ENCODE measurements at regions not wholly inside any gene's neighbourhood (a gene's known extent, or its start where the extent isn't known, plus 50 kb on each side); places are given as distances from the start of the nearest gene placed in this dataset.

DNA sequence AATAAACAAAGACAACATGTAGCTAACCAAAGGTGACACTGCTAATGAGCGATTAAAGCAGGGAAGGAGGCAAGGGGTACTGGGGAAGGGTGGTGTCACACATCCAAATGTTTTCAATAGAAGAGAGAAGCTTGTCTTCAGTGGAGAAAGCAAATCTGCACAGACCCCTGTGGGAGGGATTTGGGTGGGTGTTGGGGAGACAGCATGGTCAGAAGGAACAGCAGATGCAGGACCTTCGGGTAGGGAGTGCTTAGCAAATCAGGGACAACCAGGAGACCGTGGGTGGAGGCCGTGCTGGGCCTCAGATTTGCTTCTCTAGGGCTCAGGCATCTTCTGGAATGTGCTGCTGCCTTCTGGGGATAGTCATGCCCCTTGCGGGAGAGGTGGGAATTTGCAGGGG, 185.3 kb upstream of the RAB6C start:
- Mint-ChIP-seq H3K9me3 (no peaks in the 10 kb centered on the region), H3K27me3 (peaks cover 4% of the 10 kb centered on the region), H3K4me1 (ENCODE audit: low read depth) (no peaks in the 10 kb centered on the region), H3K36me3 (ENCODE audit: low read depth) (no peaks in the 10 kb centered on the region), H3K27ac (no peak overlapping the region), H3K4me3 (no peak overlapping the region)
- DNase-seq (no peak), ATAC-seq (ENCODE audit: poor library complexity) (no peak)
- TF ChIP-seq, protein P1, sequence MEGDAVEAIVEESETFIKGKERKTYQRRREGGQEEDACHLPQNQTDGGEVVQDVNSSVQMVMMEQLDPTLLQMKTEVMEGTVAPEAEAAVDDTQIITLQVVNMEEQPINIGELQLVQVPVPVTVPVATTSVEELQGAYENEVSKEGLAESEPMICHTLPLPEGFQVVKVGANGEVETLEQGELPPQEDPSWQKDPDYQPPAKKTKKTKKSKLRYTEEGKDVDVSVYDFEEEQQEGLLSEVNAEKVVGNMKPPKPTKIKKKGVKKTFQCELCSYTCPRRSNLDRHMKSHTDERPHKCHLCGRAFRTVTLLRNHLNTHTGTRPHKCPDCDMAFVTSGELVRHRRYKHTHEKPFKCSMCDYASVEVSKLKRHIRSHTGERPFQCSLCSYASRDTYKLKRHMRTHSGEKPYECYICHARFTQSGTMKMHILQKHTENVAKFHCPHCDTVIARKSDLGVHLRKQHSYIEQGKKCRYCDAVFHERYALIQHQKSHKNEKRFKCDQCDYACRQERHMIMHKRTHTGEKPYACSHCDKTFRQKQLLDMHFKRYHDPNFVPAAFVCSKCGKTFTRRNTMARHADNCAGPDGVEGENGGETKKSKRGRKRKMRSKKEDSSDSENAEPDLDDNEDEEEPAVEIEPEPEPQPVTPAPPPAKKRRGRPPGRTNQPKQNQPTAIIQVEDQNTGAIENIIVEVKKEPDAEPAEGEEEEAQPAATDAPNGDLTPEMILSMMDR (IDR thresholded peaks at IDR 0.05) = no peak
- Histone ChIP-seq H3K4me3 (ENCODE audit: low read length) (no peak overlapping the region), H3K9me3 (ENCODE audit: control insufficient read depth in 1 of 2, insufficient read depth in 1 of 2, low read length in 2 of 2) (peaks cover 0 to 7% of the 10 kb centered on the region in 2 experiments), H3K27ac (ENCODE audit: low read depth in 1 of 2, low read length in 2 of 2) (no peak overlapping the region), H3K27me3 (ENCODE audit: control insufficient read depth in 1 of 2, insufficient read depth in 2 of 2, low read length in 2 of 2) (no peaks in the 10 kb centered on the region), H3K36me3 (ENCODE audit: insufficient read depth, low read length) (no peaks in the 10 kb centered on the region), H3K4me1 (ENCODE audit: insufficient read depth, low read length) (no peaks in the 10 kb centered on the region)
- POLR2A ChIA-PET = no interaction called here
- CTCF ChIA-PET = no interaction called here
- intact Hi-C loops (cut with DNase I, micrococcal nuclease) = no loop called here

DNA sequence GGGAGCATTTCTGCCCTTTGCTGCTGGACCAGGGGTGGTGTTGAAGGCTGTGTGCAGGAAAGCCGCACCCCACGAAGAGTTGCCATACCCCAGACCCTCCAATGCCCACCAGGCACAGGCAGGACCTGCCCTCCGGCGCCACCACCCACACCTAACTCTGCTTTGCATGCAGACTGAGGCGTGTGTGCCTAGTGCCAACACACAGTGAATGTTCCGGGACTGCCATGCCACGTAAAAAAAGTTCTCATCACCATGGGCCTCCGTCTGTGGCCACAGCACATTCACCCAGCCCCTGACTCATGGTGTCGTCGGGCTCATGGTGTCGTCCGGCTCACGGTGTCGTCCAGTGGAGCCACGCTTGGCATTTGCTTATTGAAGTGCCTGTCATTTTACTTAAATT, 184.9 kb upstream of the RAB6C start:
- intact Hi-C loops (cut with DNase I, micrococcal nuclease) = no loop called here
- Mint-ChIP-seq H3K27me3 (peaks cover 4% of the 10 kb centered on the region), H3K27ac (no peak overlapping the region), H3K9me3 (no peaks in the 10 kb centered on the region), H3K4me3 (no peak overlapping the region), H3K4me1 (ENCODE audit: low read depth) (no peaks in the 10 kb centered on the region), H3K36me3 (ENCODE audit: low read depth) (no peaks in the 10 kb centered on the region)
- no peak overlapping the region for H3K4me3 ChIP-seq (ENCODE audit: low read length)
- peaks cover 0 to 9% of the 10 kb centered on the region in 2 experiments for H3K9me3 ChIP-seq (ENCODE audit: control insufficient read depth in 1 of 2, insufficient read depth in 1 of 2, low read length in 2 of 2)
- no peak for ATAC-seq (ENCODE audit: poor library complexity)
- H3K4me1 ChIP-seq (ENCODE audit: insufficient read depth, low read length) = no peaks in the 10 kb centered on the region
- no peaks in the 10 kb centered on the region for H3K36me3 ChIP-seq (ENCODE audit: insufficient read depth, low read length)
- no peak for DNase-seq
- no peak overlapping the region for H3K27ac ChIP-seq (ENCODE audit: low read depth in 1 of 2, low read length in 2 of 2)
- POLR2A ChIA-PET = no interaction called here
- H3K27me3 ChIP-seq (ENCODE audit: control insufficient read depth in 1 of 2, insufficient read depth in 2 of 2, low read length in 2 of 2) = no peaks in the 10 kb centered on the region
- TF ChIP-seq, protein P1 (IDR thresholded peaks at IDR 0.05) = no peak
- CTCF ChIA-PET = no interaction called here

DNA sequence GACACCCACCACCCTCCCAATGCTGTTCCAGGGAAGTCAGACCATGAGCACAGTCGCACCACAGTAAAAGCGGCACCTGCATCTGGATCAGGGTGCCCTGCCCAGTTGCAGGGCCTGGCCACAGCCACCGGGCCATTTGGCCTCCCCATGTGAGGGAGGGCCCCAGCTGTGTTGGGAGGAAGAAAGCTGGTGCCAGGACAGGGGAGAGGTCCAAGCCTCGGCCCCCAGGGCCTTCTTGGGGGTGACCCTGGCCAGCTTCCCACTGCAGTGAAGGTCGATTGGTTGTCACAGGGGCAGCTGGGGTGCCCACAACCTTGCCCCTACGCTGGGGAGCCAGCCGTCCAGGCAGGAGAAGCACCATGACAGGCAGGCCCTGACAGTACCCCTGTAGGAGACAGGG, 183.2 kb upstream of the RAB6C start:
- H3K9me3 ChIP-seq (ENCODE audit: control insufficient read depth in 1 of 2, insufficient read depth in 1 of 2, low read length in 2 of 2) = peaks cover 0 to 11% of the 10 kb centered on the region in 2 experiments
- TF ChIP-seq, protein P1 (IDR thresholded peaks at IDR 0.05) = no peak
- H3K36me3 Mint-ChIP-seq (ENCODE audit: low read depth) = no peaks in the 10 kb centered on the region
- no peak overlapping the region for H3K4me3 ChIP-seq (ENCODE audit: low read length)
- intact Hi-C loops (cut with DNase I, micrococcal nuclease) = no loop called here
- no peak overlapping the region for H3K27ac ChIP-seq (ENCODE audit: low read depth in 1 of 2, low read length in 2 of 2)
- no peak overlapping the region for H3K4me3 Mint-ChIP-seq
- no peaks in the 10 kb centered on the region for H3K4me1 ChIP-seq (ENCODE audit: insufficient read depth, low read length)
- ChIA-PET POLR2A (no interaction called here), CTCF (no interaction called here)
- no peak for ATAC-seq (ENCODE audit: poor library complexity)
- no peak for DNase-seq
- H3K36me3 ChIP-seq (ENCODE audit: insufficient read depth, low read length) = no peaks in the 10 kb centered on the region
- peaks cover 4% of the 10 kb centered on the region for H3K27me3 Mint-ChIP-seq
- H3K4me1 Mint-ChIP-seq (ENCODE audit: low read depth) = no peaks in the 10 kb centered on the region
- no peaks in the 10 kb centered on the region for H3K27me3 ChIP-seq (ENCODE audit: control insufficient read depth in 1 of 2, insufficient read depth in 2 of 2, low read length in 2 of 2)
- H3K9me3 Mint-ChIP-seq = no peaks in the 10 kb centered on the region
- no peak overlapping the region for H3K27ac Mint-ChIP-seq

Measured in CD4-positive, alpha-beta T cell (primary cell).